ENCODE measurements at regions not wholly inside any gene's neighbourhood (a gene's known extent, or its start where the extent isn't known, plus 50 kb on each side); places are given as distances from the start of the nearest gene placed in this dataset.

DNA sequence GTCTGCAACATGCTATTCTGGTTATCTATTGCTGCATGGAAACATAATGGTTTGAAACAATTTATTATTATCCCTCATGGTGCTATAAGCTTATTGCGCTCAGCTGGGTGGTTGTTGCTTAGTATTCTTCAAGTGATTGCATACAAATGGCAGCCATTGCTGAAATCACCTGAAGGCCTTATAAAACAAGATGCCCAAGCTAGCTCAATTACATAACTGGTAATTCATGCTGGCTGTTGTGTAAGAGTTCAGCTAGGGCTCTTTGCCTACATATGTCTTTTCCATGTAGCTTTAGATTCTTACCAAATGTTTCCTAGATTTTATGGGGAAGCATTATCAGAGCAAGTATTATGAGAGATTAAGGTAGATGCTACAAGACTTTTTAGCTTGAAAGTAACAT is 644.0 kb upstream of the CBLB start:
- CTCF ChIA-PET, result no interaction called here

GRCh38 chr3:106514431-106514830 is 645.6 kb upstream of the CBLB start:
- DNase-seq, result peak; percentile 2 to 76 (median 61)
- ChIA-PET CTCF (no interaction called here), POLR2A (no interaction called here)
- no peaks in the 10 kb centered on the region for H3K9me3 ChIP-seq (ENCODE audit: control extremely low read depth in 1 of 5, control insufficient read depth in 4 of 5, insufficient read depth in 2 of 5, low read depth in 1 of 5, low read length in 4 of 5)
- no CpG with 5 or more reads among the region's 4 CpGs for WGBS (ENCODE audit: insufficient coverage)
- no peak overlapping the region for H3K4me3 ChIP-seq (ENCODE audit: control insufficient read depth in 1 of 7, extremely low read depth in 1 of 7, insufficient read depth in 4 of 7, low read depth in 2 of 7, low read length in 6 of 7)
- peak overlapping the region in 1 of 2 experiments; percentile 10 for H3K27ac ChIP-seq (ENCODE audit: insufficient read depth in 1 of 2, low read depth in 1 of 2, low read length in 2 of 2, poor library complexity in 1 of 2, severe bottlenecking in 2 of 2)
- H3K27me3 ChIP-seq (replicated peaks in 2 of 5; ENCODE audit: control insufficient read depth in 4 of 5, insufficient read depth in 5 of 5, low read length in 4 of 5), result no peaks in the 10 kb centered on the region
- H3K4me1 ChIP-seq (ENCODE audit: control extremely low read depth in 1 of 4, control insufficient read depth in 4 of 4, insufficient read depth in 4 of 4, low read length in 3 of 4), result peaks cover 0 to 10% (median 5%) of the 10 kb centered on the region in 4 experiments
- no peaks in the 10 kb centered on the region for H3K36me3 ChIP-seq (ENCODE audit: control insufficient read depth in 4 of 4, insufficient read depth in 4 of 4, low read length in 3 of 4)

More for the DNA sequence above, 644.0 kb upstream of the CBLB start:
- Histone ChIP-seq H3K27ac (ENCODE audit: insufficient read depth in 1 of 2, low read depth in 1 of 2, low read length in 2 of 2, poor library complexity in 1 of 2, severe bottlenecking in 2 of 2) (no peak overlapping the region), H3K27me3 (replicated peaks in 2 of 5; ENCODE audit: control insufficient read depth in 4 of 5, insufficient read depth in 5 of 5, low read length in 4 of 5) (no peaks in the 10 kb centered on the region), H3K9me3 (ENCODE audit: control extremely low read depth in 1 of 5, control insufficient read depth in 4 of 5, insufficient read depth in 2 of 5, low read depth in 1 of 5, low read length in 4 of 5) (no peaks in the 10 kb centered on the region), H3K4me3 (ENCODE audit: control insufficient read depth in 1 of 7, extremely low read depth in 1 of 7, insufficient read depth in 4 of 7, low read depth in 2 of 7, low read length in 6 of 7) (no peak overlapping the region), H3K36me3 (ENCODE audit: control insufficient read depth in 4 of 4, insufficient read depth in 4 of 4, low read length in 3 of 4) (no peaks in the 10 kb centered on the region), H3K4me1 (ENCODE audit: control extremely low read depth in 1 of 4, control insufficient read depth in 4 of 4, insufficient read depth in 4 of 4, low read length in 3 of 4) (peaks cover 0 to 10% (median 5%) of the 10 kb centered on the region in 4 experiments)
- POLR2A ChIA-PET, result no interaction called here
- no peak for DNase-seq
- WGBS (ENCODE audit: insufficient coverage), result no CpG with 5 or more reads among the region's 1 CpG

DNA sequence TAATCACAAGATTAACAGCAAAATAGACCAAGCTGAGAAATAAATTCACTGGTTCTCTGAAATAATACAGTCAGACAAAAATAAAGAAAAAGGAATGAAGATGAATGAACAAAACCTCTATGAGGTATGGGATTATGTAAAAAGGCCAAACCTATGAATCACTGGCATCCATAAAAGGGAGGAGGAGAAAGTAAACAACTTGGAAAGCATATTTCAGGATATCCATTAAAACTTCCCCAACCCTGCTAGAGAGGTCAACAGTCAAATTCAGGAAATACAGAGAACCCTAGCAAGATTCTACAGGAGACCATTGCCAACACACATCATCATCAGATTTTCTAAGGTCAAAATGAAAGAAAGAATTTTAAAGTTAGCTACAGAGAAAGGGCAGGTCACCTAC is 649.7 kb upstream of the CBLB start:
- no peak for DNase-seq
- no peaks in the 10 kb centered on the region for H3K36me3 ChIP-seq (ENCODE audit: control insufficient read depth in 4 of 4, insufficient read depth in 4 of 4, low read length in 3 of 4)
- no peaks in the 10 kb centered on the region for H3K27me3 ChIP-seq (replicated peaks in 2 of 5; ENCODE audit: control insufficient read depth in 4 of 5, insufficient read depth in 5 of 5, low read length in 4 of 5)
- no peak overlapping the region for H3K27ac ChIP-seq (ENCODE audit: insufficient read depth in 1 of 2, low read depth in 1 of 2, low read length in 2 of 2, poor library complexity in 1 of 2, severe bottlenecking in 2 of 2)
- no peaks in the 10 kb centered on the region for H3K9me3 ChIP-seq (ENCODE audit: control extremely low read depth in 1 of 5, control insufficient read depth in 4 of 5, insufficient read depth in 2 of 5, low read depth in 1 of 5, low read length in 4 of 5)
- ChIA-PET CTCF (interaction anchor here (0.9 kb wide), 1 partner anchor 21 kb away, joined by 3 read pairs; no protein-coding TSS in a partner anchor), POLR2A (no interaction called here)
- peaks cover 0 to 10% (median 5%) of the 10 kb centered on the region in 4 experiments for H3K4me1 ChIP-seq (ENCODE audit: control extremely low read depth in 1 of 4, control insufficient read depth in 4 of 4, insufficient read depth in 4 of 4, low read length in 3 of 4)
- H3K4me3 ChIP-seq (ENCODE audit: control insufficient read depth in 1 of 7, extremely low read depth in 1 of 7, insufficient read depth in 4 of 7, low read depth in 2 of 7, low read length in 6 of 7), result no peak overlapping the region

- no peak overlapping the region for H3K27ac ChIP-seq (ENCODE audit: insufficient read depth in 1 of 2, low read depth in 1 of 2, low read length in 2 of 2, poor library complexity in 1 of 2, severe bottlenecking in 2 of 2)
- no peaks in the 10 kb centered on the region for H3K36me3 ChIP-seq (ENCODE audit: control insufficient read depth in 4 of 4, insufficient read depth in 4 of 4, low read length in 3 of 4)
- ChIA-PET CTCF (no interaction called here), POLR2A (no interaction called here)
- H3K4me3 ChIP-seq (ENCODE audit: control insufficient read depth in 1 of 7, extremely low read depth in 1 of 7, insufficient read depth in 4 of 7, low read depth in 2 of 7, low read length in 6 of 7), result no peak overlapping the region
- H3K27me3 ChIP-seq (replicated peaks in 2 of 5; ENCODE audit: control insufficient read depth in 4 of 5, insufficient read depth in 5 of 5, low read length in 4 of 5), result no peaks in the 10 kb centered on the region
- DNase-seq, result no peak
- 100% methylated on average over 3 of the region's 4 CpGs for WGBS (ENCODE audit: insufficient coverage)
- H3K4me1 ChIP-seq (ENCODE audit: control extremely low read depth in 1 of 4, control insufficient read depth in 4 of 4, insufficient read depth in 4 of 4, low read length in 3 of 4), result no peaks in the 10 kb centered on the region
- H3K9me3 ChIP-seq (ENCODE audit: control extremely low read depth in 1 of 5, control insufficient read depth in 4 of 5, insufficient read depth in 2 of 5, low read depth in 1 of 5, low read length in 4 of 5), result no peaks in the 10 kb centered on the region
Measured at GRCh38 chr3:106522397-106522796, 653.6 kb upstream of the CBLB start.

DNA sequence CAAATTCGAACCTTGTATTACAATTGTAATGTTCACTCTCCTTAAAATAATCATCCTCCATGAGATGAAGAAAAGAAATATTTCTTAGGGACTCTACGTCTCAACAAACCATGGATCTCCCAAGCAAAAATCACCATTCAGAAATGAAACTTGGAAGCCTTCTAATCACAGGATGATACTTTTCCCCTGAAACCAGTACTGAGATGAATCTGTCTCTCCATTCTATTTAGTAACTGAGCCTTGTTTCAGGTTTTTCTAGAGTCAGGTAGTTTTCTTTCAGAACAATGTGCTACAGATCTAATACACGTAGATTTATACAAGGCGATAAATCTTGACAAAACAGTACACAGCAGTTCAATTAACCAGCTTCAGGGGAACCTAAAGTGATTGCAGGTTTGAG is 660.1 kb upstream of the CBLB start:
- no peak overlapping the region for H3K27ac ChIP-seq (ENCODE audit: insufficient read depth in 1 of 2, low read depth in 1 of 2, low read length in 2 of 2, poor library complexity in 1 of 2, severe bottlenecking in 2 of 2)
- no CpG with 5 or more reads among the region's 4 CpGs for WGBS (ENCODE audit: insufficient coverage)
- H3K27me3 ChIP-seq (replicated peaks in 2 of 5; ENCODE audit: control insufficient read depth in 4 of 5, insufficient read depth in 5 of 5, low read length in 4 of 5), result no peaks in the 10 kb centered on the region
- no peaks in the 10 kb centered on the region for H3K4me1 ChIP-seq (ENCODE audit: control extremely low read depth in 1 of 4, control insufficient read depth in 4 of 4, insufficient read depth in 4 of 4, low read length in 3 of 4)
- H3K9me3 ChIP-seq (ENCODE audit: control extremely low read depth in 1 of 5, control insufficient read depth in 4 of 5, insufficient read depth in 2 of 5, low read depth in 1 of 5, low read length in 4 of 5), result peaks cover 0 to 4% (median 0%) of the 10 kb centered on the region in 5 experiments
- no peak overlapping the region for H3K4me3 ChIP-seq (ENCODE audit: control insufficient read depth in 1 of 7, extremely low read depth in 1 of 7, insufficient read depth in 4 of 7, low read depth in 2 of 7, low read length in 6 of 7)
- no peak for DNase-seq
- ChIA-PET POLR2A (no interaction called here), CTCF (no interaction called here)
- no peaks in the 10 kb centered on the region for H3K36me3 ChIP-seq (ENCODE audit: control insufficient read depth in 4 of 4, insufficient read depth in 4 of 4, low read length in 3 of 4)

DNA sequence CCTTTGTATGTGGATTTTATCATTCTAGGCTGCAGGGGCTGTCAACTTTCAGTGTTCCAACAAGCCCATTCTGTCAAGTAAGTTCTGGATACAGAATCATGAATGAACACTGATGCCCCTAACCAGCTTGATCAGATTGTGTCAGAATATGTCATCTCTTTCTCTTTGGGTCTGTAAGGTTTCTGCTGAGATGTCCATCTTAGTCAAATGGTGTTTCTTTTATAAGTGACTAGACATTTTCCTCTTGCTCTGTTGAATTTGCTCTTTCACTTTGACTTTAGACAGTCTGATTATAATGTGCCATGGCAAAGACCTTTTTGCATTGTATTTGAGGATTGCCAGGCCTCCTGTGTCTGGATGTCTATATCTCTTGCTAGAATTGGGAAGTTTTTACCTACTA is 660.9 kb upstream of the CBLB start:
- no peak overlapping the region for H3K27ac ChIP-seq (ENCODE audit: insufficient read depth in 1 of 2, low read depth in 1 of 2, low read length in 2 of 2, poor library complexity in 1 of 2, severe bottlenecking in 2 of 2)
- H3K9me3 ChIP-seq (ENCODE audit: control extremely low read depth in 1 of 5, control insufficient read depth in 4 of 5, insufficient read depth in 2 of 5, low read depth in 1 of 5, low read length in 4 of 5), result peaks cover 0 to 6% (median 0%) of the 10 kb centered on the region in 5 experiments
- CTCF ChIA-PET, result no interaction called here
- POLR2A ChIA-PET, result no interaction called here
- H3K27me3 ChIP-seq (replicated peaks in 2 of 5; ENCODE audit: control insufficient read depth in 4 of 5, insufficient read depth in 5 of 5, low read length in 4 of 5), result no peaks in the 10 kb centered on the region
- H3K4me1 ChIP-seq (ENCODE audit: control extremely low read depth in 1 of 4, control insufficient read depth in 4 of 4, insufficient read depth in 4 of 4, low read length in 3 of 4), result no peaks in the 10 kb centered on the region
- no peak overlapping the region for H3K4me3 ChIP-seq (ENCODE audit: control insufficient read depth in 1 of 7, extremely low read depth in 1 of 7, insufficient read depth in 4 of 7, low read depth in 2 of 7, low read length in 6 of 7)
- no peak for DNase-seq
- no peaks in the 10 kb centered on the region for H3K36me3 ChIP-seq (ENCODE audit: control insufficient read depth in 4 of 4, insufficient read depth in 4 of 4, low read length in 3 of 4)

DNA sequence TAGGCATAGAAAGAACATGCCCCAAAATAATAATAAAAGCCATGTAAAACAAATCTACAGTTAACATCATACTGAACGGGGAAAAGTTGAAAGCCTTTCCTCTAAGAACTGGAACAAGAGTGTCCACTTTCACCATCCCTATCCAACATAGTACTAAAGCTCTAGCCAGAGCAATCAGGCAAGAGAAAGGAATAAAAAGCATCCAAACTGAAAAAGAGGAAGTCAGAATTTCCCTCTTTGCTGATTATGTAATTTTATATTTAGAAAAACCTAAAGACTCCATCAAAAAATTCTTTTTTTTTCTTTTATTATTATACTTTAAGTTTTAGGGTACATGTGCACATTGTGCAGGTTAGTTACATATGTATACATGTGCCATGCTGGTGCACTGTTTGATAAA is 661.6 kb upstream of the CBLB start:
- no peaks in the 10 kb centered on the region for H3K4me1 ChIP-seq (ENCODE audit: control extremely low read depth in 1 of 4, control insufficient read depth in 4 of 4, insufficient read depth in 4 of 4, low read length in 3 of 4)
- no peak overlapping the region for H3K4me3 ChIP-seq (ENCODE audit: control insufficient read depth in 1 of 7, extremely low read depth in 1 of 7, insufficient read depth in 4 of 7, low read depth in 2 of 7, low read length in 6 of 7)
- peak in 2 of 3 donors; percentile 4 to 12 for DNase-seq
- peaks cover 0 to 6% (median 0%) of the 10 kb centered on the region in 5 experiments for H3K9me3 ChIP-seq (ENCODE audit: control extremely low read depth in 1 of 5, control insufficient read depth in 4 of 5, insufficient read depth in 2 of 5, low read depth in 1 of 5, low read length in 4 of 5)
- H3K36me3 ChIP-seq (ENCODE audit: control insufficient read depth in 4 of 4, insufficient read depth in 4 of 4, low read length in 3 of 4), result no peaks in the 10 kb centered on the region
- H3K27ac ChIP-seq (ENCODE audit: insufficient read depth in 1 of 2, low read depth in 1 of 2, low read length in 2 of 2, poor library complexity in 1 of 2, severe bottlenecking in 2 of 2), result no peak overlapping the region
- CTCF ChIA-PET, result no interaction called here
- no CpG with 5 or more reads among the region's 1 CpG for WGBS (ENCODE audit: insufficient coverage)
- no peaks in the 10 kb centered on the region for H3K27me3 ChIP-seq (replicated peaks in 2 of 5; ENCODE audit: control insufficient read depth in 4 of 5, insufficient read depth in 5 of 5, low read length in 4 of 5)
- POLR2A ChIA-PET, result no interaction called here

All from common myeloid progenitor, CD34-positive (primary cell).